Fibroblast of villous mesenchyme (primary cell): ENCODE measurements at regions not wholly inside any gene's neighbourhood (a gene's known extent, or its start where the extent isn't known, plus 50 kb on each side); places are given as distances from the start of the nearest gene placed in this dataset.
"Not testable (repeated sequence)": the region's sequence is repeated elsewhere in the genome, so short reads cannot be mapped to it uniquely, and the experiment has no call there.

Experiments
- DNase-seq: peaks from one replicate; pipeline ENCODE4 v3.0.0-alpha.2; 2010; ENCODE audit warnings: low read depth
- H3K4me3 ChIP-seq: 2 replicates; pipeline ENCODE4 v1.5.1; 2011; ENCODE audit warnings: low read depth, mild to moderate bottlenecking, low read length
- CTCF ChIP-seq: IDR thresholded peaks from 2 replicates; pipeline ENCODE4 v1.5.1; 2012; ENCODE audit warnings: low read depth, mild to moderate bottlenecking, low read length; ENCODE audit not compliant: insufficient read depth

- no peak for TF ChIP-seq CTCF
- DNase-seq: no peak
- H3K4me3 ChIP-seq: no peak overlapping the region
Measured at GRCh38 chr4:42248972-42249371, 96.5 kb upstream of the BEND4 start.

DNA sequence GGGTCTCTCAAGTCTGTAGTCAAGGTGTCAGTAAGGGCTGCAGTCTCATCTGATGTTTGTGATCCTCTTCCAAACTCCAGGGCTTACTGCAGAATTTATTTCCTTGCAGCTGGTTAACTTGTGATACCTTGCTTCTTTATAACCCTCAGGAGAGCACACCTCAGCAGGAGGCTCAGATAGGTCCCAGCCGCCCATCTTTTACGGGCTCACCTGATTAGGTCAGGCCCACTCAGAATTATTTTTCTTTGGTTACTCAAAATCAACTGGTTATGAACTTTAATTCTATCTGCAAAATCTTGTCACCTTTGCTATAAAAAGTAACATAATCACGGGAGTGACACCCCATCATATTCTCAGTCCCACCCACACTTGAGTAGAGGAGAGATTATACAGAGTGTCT is 99.9 kb upstream of the BEND4 start:
- H3K4me3 ChIP-seq: no peak overlapping the region
- no peak for TF ChIP-seq CTCF
- no peak for DNase-seq

GRCh38 chr4:42257645-42258044 is 105.2 kb upstream of the BEND4 start:
- not testable (repeated sequence) for DNase-seq, H3K4me3 ChIP-seq

- DNase-seq: peak; percentile 66
- no peak overlapping the region for H3K4me3 ChIP-seq
- TF ChIP-seq CTCF: no peak
Measured at GRCh38 chr4:42262701-42263490, 110.4 kb upstream of the BEND4 start.

- no peak for TF ChIP-seq CTCF
- H3K4me3 ChIP-seq: no peak overlapping the region
- DNase-seq: no peak
Measured at GRCh38 chr4:42265782-42266602, 113.5 kb upstream of the BEND4 start.

DNA sequence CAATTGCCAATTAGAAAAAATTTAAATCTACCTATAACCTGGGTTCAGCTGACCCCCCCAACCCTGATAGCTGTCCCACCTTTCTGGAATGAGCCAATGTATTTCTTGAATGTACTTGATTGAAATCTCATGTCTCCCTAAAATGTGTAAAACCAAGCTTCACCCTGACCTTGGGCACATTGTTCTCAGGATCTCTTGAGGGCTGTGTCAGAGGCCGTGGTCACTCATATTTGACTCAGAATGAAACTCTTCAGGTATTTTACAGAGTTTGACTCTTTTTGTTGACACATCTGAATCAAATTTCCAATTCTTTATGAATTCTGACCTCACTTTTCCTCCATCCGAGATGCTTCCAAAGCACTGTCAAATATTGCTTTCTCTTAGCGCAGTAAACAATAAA is 115.3 kb upstream of the BEND4 start:
- no peak for TF ChIP-seq CTCF
- H3K4me3 ChIP-seq: no peak overlapping the region
- no peak for DNase-seq

DNA sequence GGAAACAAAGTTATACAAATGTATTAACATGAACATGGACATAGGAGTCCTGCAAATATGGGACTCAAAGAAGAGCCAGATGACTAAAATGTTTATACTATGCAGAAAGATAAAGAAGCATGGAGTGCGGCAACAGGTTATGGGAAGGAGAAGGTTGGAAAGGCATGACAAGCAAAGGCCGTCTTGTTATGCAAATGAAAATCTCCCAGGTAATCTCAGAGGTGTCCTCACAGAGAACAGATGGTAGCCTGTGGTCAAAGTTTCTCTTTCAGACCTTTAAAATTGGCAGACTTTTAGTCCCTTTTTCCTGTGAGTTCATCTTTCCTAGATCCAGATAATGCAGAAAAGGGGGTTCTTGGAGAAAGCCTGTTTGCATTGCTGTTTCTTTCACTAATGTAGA is 116.4 kb upstream of the BEND4 start:
- H3K4me3 ChIP-seq: no peak overlapping the region
- no peak for TF ChIP-seq CTCF
- DNase-seq: no peak
